ENCODE measurements at regions not wholly inside any gene's neighbourhood (a gene's known extent, or its start where the extent isn't known, plus 50 kb on each side); places are given as distances from the start of the nearest gene placed in this dataset.

- no peak for TF ChIP-seq CTCF (IDR thresholded peaks at IDR 0.05)
- intact Hi-C loops (cut with DNase I) = no loop called here
- H3K4me1 ChIP-seq = no peaks in the 10 kb centered on the region
- no peak overlapping the region for H3K27ac ChIP-seq
- DNase-seq (no peak), ATAC-seq (no peak), FAIRE-seq (no peak)
- 62 to 68% methylated on average over 2 of the region's 2 CpGs for WGBS, 2 donors
- H3K9me3 ChIP-seq = no peaks in the 10 kb centered on the region
- H3K27me3 ChIP-seq = no peaks in the 10 kb centered on the region
- no peaks in the 10 kb centered on the region for H3K36me3 ChIP-seq
- H3K4me3 ChIP-seq = no peak overlapping the region
Observed at GRCh38 chr1:25049190-25049589, 119.1 kb upstream of the RUNX3 start.

- FAIRE-seq (no peak), ATAC-seq (no peak), DNase-seq (no peak)
- 68 to 78% methylated on average over 6 of the region's 6 CpGs for whole genome bisulfite sequencing, 2 donors
- Histone ChIP-seq H3K4me1 (no peaks in the 10 kb centered on the region), H3K36me3 (no peaks in the 10 kb centered on the region), H3K27me3 (no peaks in the 10 kb centered on the region), H3K4me3 (no peak overlapping the region), H3K27ac (no peak overlapping the region), H3K9me3 (no peaks in the 10 kb centered on the region)
- TF ChIP-seq CTCF (IDR thresholded peaks at IDR 0.05) = no peak
- intact Hi-C loops (cut with DNase I) = no loop called here
Observed at GRCh38 chr1:25048728-25049127, 118.7 kb upstream of the RUNX3 start.

GRCh38 chr1:25047506-25048240 lies 117.6 kb upstream of the RUNX3 start:
- FAIRE-seq (no peak), DNase-seq (peak in 1 of 6 donors; percentile 35), ATAC-seq (no peak)
- 66 to 67% methylated on average over 11 of the region's 11 CpGs for WGBS, 2 donors
- no peaks in the 10 kb centered on the region for H3K9me3 ChIP-seq
- H3K4me1 ChIP-seq = no peaks in the 10 kb centered on the region
- H3K27ac ChIP-seq = no peak overlapping the region
- TF ChIP-seq CTCF (IDR thresholded peaks at IDR 0.05) = no peak
- no peaks in the 10 kb centered on the region for H3K27me3 ChIP-seq
- intact Hi-C loops (cut with DNase I) = no loop called here
- no peaks in the 10 kb centered on the region for H3K36me3 ChIP-seq
- no peak overlapping the region for H3K4me3 ChIP-seq

- FAIRE-seq (no peak), ATAC-seq (no peak), DNase-seq (no peak)
- Histone ChIP-seq H3K27me3 (no peaks in the 10 kb centered on the region), H3K4me3 (no peak overlapping the region), H3K4me1 (no peaks in the 10 kb centered on the region), H3K36me3 (no peaks in the 10 kb centered on the region), H3K9me3 (no peaks in the 10 kb centered on the region), H3K27ac (no peak overlapping the region)
- intact Hi-C loops (cut with DNase I) = no loop called here
- no peak for TF ChIP-seq CTCF (IDR thresholded peaks at IDR 0.05)
- WGBS, 2 donors = 69 to 72% methylated on average over 8 of the region's 8 CpGs
Observed at GRCh38 chr1:25046194-25046532, 116.1 kb upstream of the RUNX3 start.

GRCh38 chr1:25045480-25046193 lies 115.6 kb upstream of the RUNX3 start:
- FAIRE-seq (no peak), DNase-seq (peak in 1 of 6 donors; percentile 38), ATAC-seq (no peak)
- H3K4me3 ChIP-seq = no peak overlapping the region
- no peaks in the 10 kb centered on the region for H3K36me3 ChIP-seq
- no peaks in the 10 kb centered on the region for H3K9me3 ChIP-seq
- intact Hi-C loops (cut with DNase I) = no loop called here
- H3K27ac ChIP-seq = no peak overlapping the region
- WGBS, 2 donors = 74 to 78% methylated on average over 10 of the region's 10 CpGs
- no peaks in the 10 kb centered on the region for H3K4me1 ChIP-seq
- TF ChIP-seq CTCF (IDR thresholded peaks at IDR 0.05) = no peak
- no peaks in the 10 kb centered on the region for H3K27me3 ChIP-seq

Measured in pancreas (tissue), 10 donors.